Smooth muscle cell (in vitro differentiated cells): ENCODE measurements at regions not wholly inside any gene's neighbourhood (a gene's known extent, or its start where the extent isn't known, plus 50 kb on each side); places are given as distances from the start of the nearest gene placed in this dataset.

Source experiments
- DNase-seq: peaks from one replicate; lab custom pipeline; 2025; ENCODE audit not compliant: unreplicated experiment; lab: John Stamatoyannopoulos, UW
- H2AFZ ChIP-seq: fragments of 200-600 bp; sonication (generic); 2 replicates; pipeline ENCODE4 v1.6.0; 2016; ENCODE audit warnings: antibody characterized with exemption, low read depth, mild to moderate bottlenecking
- H3F3A ChIP-seq: fragments of 200-600 bp; sonication (generic); 2 replicates; pipeline ENCODE4 v1.6.0; 2017; ENCODE audit warnings: antibody characterized with exemption, low read depth
- H3K27ac ChIP-seq: fragments of 200-600 bp; sonication (generic); 2 replicates; pipeline ENCODE4 v1.5.1; 2016; ENCODE audit warnings: low read depth, mild to moderate bottlenecking
- H3K27me3 ChIP-seq: fragments of 200-600 bp; sonication (generic); 2 replicates; pipeline ENCODE4 v1.6.1; 2016; ENCODE audit warnings: low read depth, mild to moderate bottlenecking
- H3K36me3 ChIP-seq: fragments of 200-600 bp; sonication (generic); 2 replicates; pipeline ENCODE4 v1.5.1; 2016; ENCODE audit warnings: low read depth
- H3K4me1 ChIP-seq: fragments of 200-600 bp; sonication (generic); 2 replicates; pipeline ENCODE4 v1.5.1; 2016; ENCODE audit warnings: low read depth
- H3K4me2 ChIP-seq: fragments of 200-600 bp; sonication (generic); 2 replicates; pipeline ENCODE4 v1.6.0; 2016; ENCODE audit warnings: mild to moderate bottlenecking
- H3K4me3 ChIP-seq: fragments of 200-600 bp; sonication (generic); 2 replicates; pipeline ENCODE4 v1.5.1; 2016; ENCODE audit warnings: mild to moderate bottlenecking
- H3K79me2 ChIP-seq: fragments of 200-600 bp; sonication (generic); 2 replicates; pipeline ENCODE4 v1.6.0; 2016; ENCODE audit warnings: low read depth, mild to moderate bottlenecking
- H3K9ac ChIP-seq: fragments of 200-600 bp; sonication (generic); 2 replicates; pipeline ENCODE4 v1.6.0; 2016; ENCODE audit warnings: low read depth
- H3K9me3 ChIP-seq: fragments of 200-600 bp; sonication (generic); replicated peaks from 2 replicates; pipeline ENCODE4 v1.5.1; 2016; ENCODE audit warnings: low read depth
- H4K20me1 ChIP-seq: fragments of 200-600 bp; sonication (generic); 2 replicates; pipeline ENCODE4 v1.6.0; 2016; ENCODE audit warnings: low read depth
- WGBS: methylation state at CpG from one replicate; pipeline ENCODE4 v1.1.7; 2016; ENCODE audit warnings: low lambda C conversion rate; 5-methylcytosine and 5-hydroxymethylcytosine counted together
- TF ChIP-seq, protein P1 (sequence below): fragments of 200-600 bp; sonication (generic); IDR thresholded peaks from 2 replicates; pipeline ENCODE4 v1.5.1; 2017; ENCODE audit warnings: borderline replicate concordance, mild to moderate bottlenecking, antibody characterized with exemption; ENCODE audit not compliant: insufficient read depth, poor library complexity, severe bottlenecking

DNA sequence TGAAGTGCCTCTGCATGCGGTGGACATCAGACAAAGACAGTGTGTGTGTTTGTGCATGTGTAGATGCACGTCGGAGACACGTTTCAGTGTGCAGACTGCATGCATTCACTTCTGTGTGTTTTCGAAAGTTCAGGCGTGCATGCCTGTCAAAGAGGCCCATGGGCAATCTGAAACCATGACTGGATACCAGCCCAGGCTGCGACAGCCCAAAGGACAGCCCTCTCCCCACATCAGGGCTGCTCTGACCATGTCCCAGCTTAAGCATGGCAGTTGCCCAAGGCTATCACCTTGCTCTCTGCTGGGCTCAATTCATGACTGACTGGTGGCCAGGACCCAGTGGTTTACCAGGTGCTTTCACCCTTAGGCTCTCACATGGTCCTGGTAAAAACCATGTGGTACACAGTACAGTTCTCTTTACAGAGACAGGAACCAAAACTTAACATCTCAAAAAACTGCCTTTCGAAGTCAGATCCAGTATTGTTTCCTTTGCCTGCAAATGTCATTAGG is 423.7 kb upstream of the CADM1 start:
- Histone ChIP-seq H3K9me3 (no peaks in the 10 kb centered on the region), H3K27me3 (peaks cover 7% of the 10 kb centered on the region), H3K36me3 (no peaks in the 10 kb centered on the region), H3F3A (peaks cover 6% of the 10 kb centered on the region), H3K79me2 (no peaks in the 10 kb centered on the region), H2AFZ (no peak overlapping the region), H3K4me2 (no peak overlapping the region), H3K4me3 (no peak overlapping the region), H3K4me1 (peaks cover 13% of the 10 kb centered on the region), H3K27ac (no peak overlapping the region), H3K9ac (no peak overlapping the region), H4K20me1 (no peaks in the 10 kb centered on the region)
- DNase-seq = no peak
- TF ChIP-seq, protein P1, sequence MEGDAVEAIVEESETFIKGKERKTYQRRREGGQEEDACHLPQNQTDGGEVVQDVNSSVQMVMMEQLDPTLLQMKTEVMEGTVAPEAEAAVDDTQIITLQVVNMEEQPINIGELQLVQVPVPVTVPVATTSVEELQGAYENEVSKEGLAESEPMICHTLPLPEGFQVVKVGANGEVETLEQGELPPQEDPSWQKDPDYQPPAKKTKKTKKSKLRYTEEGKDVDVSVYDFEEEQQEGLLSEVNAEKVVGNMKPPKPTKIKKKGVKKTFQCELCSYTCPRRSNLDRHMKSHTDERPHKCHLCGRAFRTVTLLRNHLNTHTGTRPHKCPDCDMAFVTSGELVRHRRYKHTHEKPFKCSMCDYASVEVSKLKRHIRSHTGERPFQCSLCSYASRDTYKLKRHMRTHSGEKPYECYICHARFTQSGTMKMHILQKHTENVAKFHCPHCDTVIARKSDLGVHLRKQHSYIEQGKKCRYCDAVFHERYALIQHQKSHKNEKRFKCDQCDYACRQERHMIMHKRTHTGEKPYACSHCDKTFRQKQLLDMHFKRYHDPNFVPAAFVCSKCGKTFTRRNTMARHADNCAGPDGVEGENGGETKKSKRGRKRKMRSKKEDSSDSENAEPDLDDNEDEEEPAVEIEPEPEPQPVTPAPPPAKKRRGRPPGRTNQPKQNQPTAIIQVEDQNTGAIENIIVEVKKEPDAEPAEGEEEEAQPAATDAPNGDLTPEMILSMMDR = no peak
- WGBS = 93% methylated on average over 8 of the region's 8 CpGs

DNA sequence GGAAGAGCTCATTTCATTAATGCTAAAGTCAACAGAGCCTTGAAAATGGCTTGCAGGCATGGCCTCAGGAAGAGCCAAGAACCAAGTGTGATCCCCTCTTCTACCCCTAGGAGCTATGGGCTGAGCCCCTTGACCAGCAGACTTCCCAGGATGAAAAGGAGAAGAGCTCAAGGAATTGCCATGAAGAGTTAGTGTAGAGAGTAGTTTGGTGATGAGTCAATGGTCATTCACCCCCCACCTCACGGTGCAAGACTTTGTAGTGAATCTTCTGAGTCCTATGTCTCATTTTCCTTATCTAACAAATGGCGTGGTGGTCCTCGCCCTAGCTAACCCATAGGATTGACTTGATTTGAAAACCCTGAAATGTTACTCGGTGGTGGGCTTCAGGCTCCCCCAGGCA is 422.4 kb upstream of the CADM1 start:
- H3K27me3 ChIP-seq = no peaks in the 10 kb centered on the region
- no peak overlapping the region for H3K4me3 ChIP-seq
- H2AFZ ChIP-seq = no peak overlapping the region
- H3K36me3 ChIP-seq = no peaks in the 10 kb centered on the region
- DNase-seq = no peak
- H3K9ac ChIP-seq = no peak overlapping the region
- TF ChIP-seq, protein P1 = no peak
- peaks cover 13% of the 10 kb centered on the region for H3K4me1 ChIP-seq
- no peaks in the 10 kb centered on the region for H3K79me2 ChIP-seq
- 60% methylated on average over 4 of the region's 4 CpGs for WGBS
- no peak overlapping the region for H3K27ac ChIP-seq
- peaks cover 6% of the 10 kb centered on the region for H3F3A ChIP-seq
- no peak overlapping the region for H3K4me2 ChIP-seq
- H3K9me3 ChIP-seq = no peaks in the 10 kb centered on the region
- no peaks in the 10 kb centered on the region for H4K20me1 ChIP-seq

DNA sequence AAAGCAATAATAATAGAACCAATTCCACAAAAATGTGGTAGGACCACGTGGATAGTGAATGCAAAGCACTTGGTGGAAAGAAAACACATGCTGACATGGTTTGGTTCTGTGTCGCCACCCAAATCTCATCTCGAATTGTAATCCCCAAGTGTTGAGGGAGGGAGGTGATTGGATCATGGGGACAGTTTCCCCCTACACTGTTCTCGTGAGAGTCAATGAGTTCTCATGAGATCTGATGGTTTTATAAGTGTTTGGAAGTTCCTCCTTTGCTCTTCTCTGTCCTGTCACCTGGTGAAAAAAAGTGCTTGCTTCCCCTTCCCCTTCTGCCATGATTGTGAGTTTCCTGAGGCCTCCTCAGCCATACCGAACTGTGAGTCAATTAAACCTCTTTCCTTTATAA is 421.9 kb upstream of the CADM1 start:
- no peak overlapping the region for H2AFZ ChIP-seq
- H3K27me3 ChIP-seq = no peaks in the 10 kb centered on the region
- TF ChIP-seq, protein P1 = no peak
- H3K9me3 ChIP-seq = no peaks in the 10 kb centered on the region
- H3K9ac ChIP-seq = no peak overlapping the region
- no peak overlapping the region for H3K4me2 ChIP-seq
- peak overlapping the region; percentile 60 for H3K27ac ChIP-seq
- H3F3A ChIP-seq = peaks cover 6% of the 10 kb centered on the region
- peaks cover 13% of the 10 kb centered on the region for H3K4me1 ChIP-seq
- DNase-seq = no peak
- H3K4me3 ChIP-seq = no peak overlapping the region
- 89% methylated on average over 5 of the region's 5 CpGs for WGBS
- H3K79me2 ChIP-seq = no peaks in the 10 kb centered on the region
- no peaks in the 10 kb centered on the region for H4K20me1 ChIP-seq
- H3K36me3 ChIP-seq = no peaks in the 10 kb centered on the region

DNA sequence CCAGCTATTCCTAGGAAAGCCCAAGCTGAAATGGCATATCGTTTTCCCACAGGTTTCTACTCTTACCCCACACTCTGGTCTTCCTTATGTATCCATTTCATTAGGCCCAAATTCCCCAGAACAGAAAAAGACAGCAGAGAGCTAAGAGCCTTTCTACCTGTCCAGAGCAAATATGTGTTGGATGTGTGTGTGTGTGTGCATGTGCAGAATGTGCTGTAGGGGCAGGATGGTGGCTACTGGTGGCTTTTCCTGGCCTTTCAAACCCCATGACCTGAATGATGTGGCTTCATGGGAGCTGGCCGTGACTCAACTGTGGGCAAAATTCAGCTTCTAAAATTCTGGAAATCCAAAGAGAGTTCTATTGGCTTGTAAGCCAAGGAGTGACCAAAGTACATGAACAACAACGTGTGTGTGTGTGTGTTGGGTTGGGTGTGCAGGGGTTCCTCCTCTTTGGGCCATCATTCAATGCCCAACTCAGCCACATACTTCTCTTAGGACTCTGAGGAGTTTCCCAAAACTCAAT is 421.4 kb upstream of the CADM1 start:
- H3K27ac ChIP-seq = peak overlapping the region; percentile 60
- no peak for DNase-seq
- TF ChIP-seq, protein P1 = no peak
- no peaks in the 10 kb centered on the region for H3K36me3 ChIP-seq
- peak overlapping the region; percentile 30 for H3K9ac ChIP-seq
- H4K20me1 ChIP-seq = no peaks in the 10 kb centered on the region
- H3K9me3 ChIP-seq = no peaks in the 10 kb centered on the region
- H3K4me3 ChIP-seq = no peak overlapping the region
- H3K79me2 ChIP-seq = no peaks in the 10 kb centered on the region
- H2AFZ ChIP-seq = no peak overlapping the region
- H3K27me3 ChIP-seq = no peaks in the 10 kb centered on the region
- peaks cover 13% of the 10 kb centered on the region for H3K4me1 ChIP-seq
- H3F3A ChIP-seq = peaks cover 6% of the 10 kb centered on the region
- 86% methylated on average over 3 of the region's 3 CpGs for WGBS
- H3K4me2 ChIP-seq = no peak overlapping the region
